Central memory CD8-positive, alpha-beta T cell (primary cell): ENCODE measurements at regions not wholly inside any gene's neighbourhood (a gene's known extent, or its start where the extent isn't known, plus 50 kb on each side); places are given as distances from the start of the nearest gene placed in this dataset.
"Not testable (repeated sequence)": the region's sequence is repeated elsewhere in the genome, so short reads cannot be mapped to it uniquely, and the experiment has no call there.

Experiments used
- ATAC-seq: fragments of 150-1000 bp; cut with Tn5 transposase; replicated peaks from 2 replicates; pipeline ENCODE4 v1.10.0; 2022; ENCODE audit warnings: mild to moderate bottlenecking, moderate FRiP score, moderate number of reproducible peaks; ENCODE audit not compliant: poor library complexity, severe bottlenecking; ENCODE audit errors: extremely low read depth
- DNase-seq, 2 donors: peaks; one replicate each; pipeline ENCODE4 v3.0.0; 2021; ENCODE audit warnings: low spot score in 2 of 2
- H3K27ac Mint-ChIP-seq: one replicate; pipeline ENCODE4 v1.8.0; 2022; ENCODE audit warnings: low read depth, mild to moderate bottlenecking, moderate library complexity, mixed read lengths
- H3K27me3 Mint-ChIP-seq: one replicate; pipeline ENCODE4 v1.8.0; 2022; ENCODE audit warnings: mixed read lengths
- H3K36me3 Mint-ChIP-seq: one replicate; pipeline ENCODE4 v1.8.0; 2022; ENCODE audit warnings: mild to moderate bottlenecking, moderate library complexity, mixed read lengths; ENCODE audit not compliant: insufficient read depth
- H3K4me1 Mint-ChIP-seq: one replicate; pipeline ENCODE4 v1.8.0; 2022; ENCODE audit warnings: mixed read lengths
- H3K4me3 Mint-ChIP-seq: one replicate; pipeline ENCODE4 v1.8.0; 2022; ENCODE audit warnings: mild to moderate bottlenecking, moderate library complexity, mixed read lengths
- H3K9me3 Mint-ChIP-seq: one replicate; pipeline ENCODE4 v1.8.0; 2022; ENCODE audit warnings: mixed read lengths

- DNase-seq, H3K27ac Mint-ChIP-seq, H3K4me3 Mint-ChIP-seq, ATAC-seq, H3K9me3 Mint-ChIP-seq, H3K4me1 Mint-ChIP-seq, H3K36me3 Mint-ChIP-seq: not testable (repeated sequence)
- peaks cover 12% of the 10 kb centered on the region for H3K27me3 Mint-ChIP-seq
Measured at GRCh38 chr13:73301622-73302021, 242.8 kb downstream of the KLF5 start.

- Mint-ChIP-seq H3K4me3 (no peak overlapping the region), H3K36me3 (no peaks in the 10 kb centered on the region), H3K27me3 (peaks cover 9% of the 10 kb centered on the region), H3K9me3 (no peaks in the 10 kb centered on the region), H3K4me1 (no peaks in the 10 kb centered on the region), H3K27ac (no peak overlapping the region)
- no peak for ATAC-seq
- DNase-seq, result no peak
Measured at GRCh38 chr13:73300718-73301425, 242.1 kb downstream of the KLF5 start.

GRCh38 chr13:73299787-73300186 lies 241.0 kb downstream of the KLF5 start:
- no peaks in the 10 kb centered on the region for H3K36me3 Mint-ChIP-seq
- H3K27me3 Mint-ChIP-seq, result peaks cover 9% of the 10 kb centered on the region
- ATAC-seq (no peak), DNase-seq (no peak)
- no peak overlapping the region for H3K27ac Mint-ChIP-seq
- no peaks in the 10 kb centered on the region for H3K4me1 Mint-ChIP-seq
- no peaks in the 10 kb centered on the region for H3K9me3 Mint-ChIP-seq
- H3K4me3 Mint-ChIP-seq, result no peak overlapping the region

GRCh38 chr13:73293913-73294523 lies 235.2 kb downstream of the KLF5 start:
- Mint-ChIP-seq H3K27me3 (no peaks in the 10 kb centered on the region), H3K36me3 (no peaks in the 10 kb centered on the region), H3K27ac (no peak overlapping the region), H3K4me1 (no peaks in the 10 kb centered on the region), H3K9me3 (no peaks in the 10 kb centered on the region), H3K4me3 (no peak overlapping the region)
- DNase-seq, result no peak
- ATAC-seq, result no peak

- no peak for ATAC-seq
- H3K27me3 Mint-ChIP-seq, result no peaks in the 10 kb centered on the region
- no peaks in the 10 kb centered on the region for H3K36me3 Mint-ChIP-seq
- no peaks in the 10 kb centered on the region for H3K4me1 Mint-ChIP-seq
- no peak overlapping the region for H3K27ac Mint-ChIP-seq
- DNase-seq, result no peak
- no peak overlapping the region for H3K4me3 Mint-ChIP-seq
- H3K9me3 Mint-ChIP-seq, result no peaks in the 10 kb centered on the region
Measured at GRCh38 chr13:73292127-73292526, 233.3 kb downstream of the KLF5 start.

GRCh38 chr13:73290844-73291243 lies 232.0 kb downstream of the KLF5 start:
- H3K36me3 Mint-ChIP-seq, result no peaks in the 10 kb centered on the region
- DNase-seq (no peak), ATAC-seq (no peak)
- H3K9me3 Mint-ChIP-seq, result no peaks in the 10 kb centered on the region
- no peak overlapping the region for H3K4me3 Mint-ChIP-seq
- no peak overlapping the region for H3K27ac Mint-ChIP-seq
- no peaks in the 10 kb centered on the region for H3K4me1 Mint-ChIP-seq
- H3K27me3 Mint-ChIP-seq, result no peaks in the 10 kb centered on the region

- ATAC-seq (no peak), DNase-seq (no peak)
- Mint-ChIP-seq H3K27me3 (no peaks in the 10 kb centered on the region), H3K9me3 (no peaks in the 10 kb centered on the region), H3K27ac (no peak overlapping the region), H3K4me1 (no peaks in the 10 kb centered on the region), H3K4me3 (no peak overlapping the region), H3K36me3 (no peaks in the 10 kb centered on the region)
Measured at GRCh38 chr13:73288596-73288995, 229.8 kb downstream of the KLF5 start.

- no peak for ATAC-seq
- no peaks in the 10 kb centered on the region for H3K27me3 Mint-ChIP-seq
- H3K27ac Mint-ChIP-seq, result no peak overlapping the region
- no peak overlapping the region for H3K4me3 Mint-ChIP-seq
- no peak for DNase-seq
- H3K4me1 Mint-ChIP-seq, result no peaks in the 10 kb centered on the region
- H3K9me3 Mint-ChIP-seq, result no peaks in the 10 kb centered on the region
- no peaks in the 10 kb centered on the region for H3K36me3 Mint-ChIP-seq
Measured at GRCh38 chr13:73287831-73288230, 229.0 kb downstream of the KLF5 start.

GRCh38 chr13:73286942-73287620 lies 228.3 kb downstream of the KLF5 start:
- Mint-ChIP-seq H3K4me1 (no peaks in the 10 kb centered on the region), H3K9me3 (no peaks in the 10 kb centered on the region), H3K4me3 (no peak overlapping the region), H3K36me3 (no peaks in the 10 kb centered on the region), H3K27ac (no peak overlapping the region), H3K27me3 (no peaks in the 10 kb centered on the region)
- ATAC-seq, result no peak
- no peak for DNase-seq

GRCh38 chr13:73286177-73286576 lies 227.4 kb downstream of the KLF5 start:
- Mint-ChIP-seq H3K9me3 (no peaks in the 10 kb centered on the region), H3K4me1 (no peaks in the 10 kb centered on the region), H3K27me3 (no peaks in the 10 kb centered on the region), H3K27ac (no peak overlapping the region), H3K4me3 (no peak overlapping the region), H3K36me3 (no peaks in the 10 kb centered on the region)
- ATAC-seq (no peak), DNase-seq (no peak)

- H3K4me3 Mint-ChIP-seq, result no peak overlapping the region
- no peaks in the 10 kb centered on the region for H3K36me3 Mint-ChIP-seq
Measured at GRCh38 chr13:73284081-73284874, 225.5 kb downstream of the KLF5 start.

GRCh38 chr13:73283636-73284035 lies 224.8 kb downstream of the KLF5 start:
- H3K4me1 Mint-ChIP-seq, result no peaks in the 10 kb centered on the region
- no peaks in the 10 kb centered on the region for H3K27me3 Mint-ChIP-seq
- no peaks in the 10 kb centered on the region for H3K9me3 Mint-ChIP-seq
- H3K4me3 Mint-ChIP-seq, result no peak overlapping the region
- ATAC-seq, result no peak
- no peaks in the 10 kb centered on the region for H3K36me3 Mint-ChIP-seq
- no peak for DNase-seq
- no peak overlapping the region for H3K27ac Mint-ChIP-seq

More at GRCh38 chr13:73284081-73284874, 225.5 kb downstream of the KLF5 start:
- no peak overlapping the region for H3K27ac Mint-ChIP-seq
- no peak for DNase-seq
- H3K27me3 Mint-ChIP-seq, result no peaks in the 10 kb centered on the region
- no peak for ATAC-seq
- H3K4me1 Mint-ChIP-seq, result no peaks in the 10 kb centered on the region
- H3K9me3 Mint-ChIP-seq, result no peaks in the 10 kb centered on the region
